Stimulated activated CD8-positive, alpha-beta memory T cell treated with anti-CD3 and anti-CD28 coated beads, Interleukin-4, amount 100 ng/mL, for 24 hours (primary cell): ENCODE measurements at regions not wholly inside any gene's neighbourhood (a gene's known extent, or its start where the extent isn't known, plus 50 kb on each side); places are given as distances from the start of the nearest gene placed in this dataset.

Experiments used
- DNase-seq: peaks from one replicate; pipeline ENCODE4 v3.0.0-alpha.2; 2020; ENCODE audit warnings: low read depth

DNA sequence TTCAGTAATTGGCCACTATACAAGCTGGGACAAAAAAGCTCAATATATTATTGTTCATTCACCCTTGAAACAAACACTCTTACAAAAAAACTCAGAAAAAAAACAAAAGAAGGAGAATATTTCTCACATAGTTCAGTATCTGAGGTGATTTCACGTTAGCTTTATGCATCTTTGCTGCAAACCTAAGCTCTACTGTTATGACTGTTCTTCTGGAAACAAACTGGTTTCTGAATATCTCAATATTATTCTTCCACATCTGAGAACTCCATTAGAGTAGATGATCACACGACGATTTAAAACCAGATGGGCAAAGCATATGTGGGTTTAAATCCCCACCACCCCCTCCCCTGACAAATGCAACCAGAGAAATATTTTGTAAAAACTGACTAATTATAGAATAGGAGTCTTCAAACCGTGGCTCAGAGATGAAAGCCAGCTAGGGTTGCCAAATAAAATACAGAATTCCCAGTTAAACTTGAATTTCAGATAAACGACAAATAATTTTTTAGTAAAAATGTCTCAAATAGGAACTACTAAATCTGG is 182.0 kb upstream of the FAM241A start:
- no peak for DNase-seq

DNA sequence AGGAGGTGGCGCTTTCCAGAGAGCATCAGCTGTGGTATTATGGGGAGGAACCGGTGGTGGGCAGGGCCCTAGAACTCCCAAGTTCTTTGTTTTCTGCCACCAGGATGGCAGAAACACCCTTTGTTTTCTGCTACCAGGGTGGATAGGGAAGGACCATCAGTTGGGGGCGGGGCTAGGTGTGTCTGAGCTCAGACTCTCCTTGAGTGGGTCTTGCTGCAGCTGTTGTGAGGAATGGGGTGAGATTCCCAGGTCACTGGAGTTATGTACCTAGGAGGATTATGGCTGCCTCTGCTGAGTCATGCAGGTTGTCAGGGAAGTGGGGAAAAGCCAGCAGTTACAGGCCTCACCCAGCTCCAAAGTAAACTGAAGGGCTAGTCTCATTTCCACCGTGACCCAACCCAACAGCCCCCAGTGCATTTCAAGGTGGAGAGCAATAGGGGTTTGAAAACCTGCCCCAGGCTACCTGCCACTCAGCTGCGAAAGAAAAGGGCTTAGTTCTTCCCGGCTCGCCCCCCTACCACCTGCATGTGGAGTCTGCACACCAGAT is 167.8 kb upstream of the FAM241A start:
- DNase-seq, result no peak

DNA sequence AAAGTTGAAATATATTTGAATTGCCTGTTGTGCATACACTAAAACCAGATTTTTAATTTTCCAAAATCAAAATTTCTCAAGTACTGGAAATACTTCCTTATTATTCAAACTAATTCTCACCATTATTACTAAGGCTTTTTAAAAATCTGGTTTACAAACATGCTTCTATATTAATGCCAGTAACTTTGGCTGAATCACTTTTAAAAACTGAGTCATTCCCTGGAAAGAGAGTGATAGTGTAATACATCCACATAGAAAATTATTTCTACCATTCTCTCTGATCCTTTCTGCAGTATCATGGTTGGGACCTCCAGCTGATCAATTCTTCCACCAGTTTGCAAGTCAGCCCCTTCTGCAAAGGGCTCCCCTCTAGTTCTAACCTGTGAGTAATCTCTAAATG is 165.3 kb upstream of the FAM241A start:
- DNase-seq, result no peak

DNA sequence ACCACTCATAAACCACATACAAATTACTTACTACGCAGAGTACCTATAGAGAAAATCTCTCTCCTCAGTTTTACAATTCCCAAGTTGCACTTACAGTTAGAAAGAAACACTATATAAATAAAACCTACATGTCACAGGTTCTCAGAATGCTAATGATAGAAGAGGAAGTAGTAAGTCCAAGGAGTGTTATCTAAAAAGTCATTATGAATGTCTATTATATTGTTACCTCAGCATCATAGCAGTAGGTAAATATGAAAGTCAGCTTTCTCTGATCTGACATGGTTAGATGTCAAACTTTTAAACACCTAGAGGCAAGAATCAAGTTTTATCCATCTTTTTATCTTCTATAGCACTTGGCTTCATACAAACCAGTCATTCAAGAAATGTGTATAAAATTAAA is 163.2 kb upstream of the FAM241A start:
- no peak for DNase-seq

DNA sequence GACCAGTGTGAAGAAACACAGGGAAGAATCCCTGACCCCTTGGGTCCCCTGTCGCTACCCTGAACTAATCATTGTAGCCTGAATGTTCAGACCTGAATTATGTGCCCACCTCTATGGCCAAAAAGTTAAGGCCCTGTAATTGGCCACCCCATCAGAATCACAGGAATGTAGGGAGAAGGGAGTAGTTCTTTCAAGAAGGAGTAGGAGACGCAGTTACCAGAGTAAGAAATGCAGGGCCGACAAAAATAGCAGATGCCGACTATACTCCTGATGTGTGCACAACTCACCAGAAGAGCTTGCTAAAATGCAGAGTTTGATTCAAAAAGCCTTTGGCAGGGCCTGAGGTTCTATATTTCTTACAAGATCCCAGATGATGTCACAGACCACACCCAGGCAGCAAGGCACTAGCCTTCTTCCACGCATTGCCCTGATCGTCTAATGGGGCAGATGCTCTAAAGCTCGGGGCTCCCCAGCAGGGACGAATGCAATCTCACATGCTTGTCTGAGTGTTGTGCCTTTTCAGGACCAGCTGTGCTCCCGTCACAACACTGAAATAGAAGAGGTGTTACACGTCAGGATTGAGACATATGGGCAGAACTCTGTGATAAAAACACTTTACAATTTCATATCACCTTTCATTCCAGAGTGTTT is 161.0 kb upstream of the FAM241A start:
- no peak for DNase-seq

DNA sequence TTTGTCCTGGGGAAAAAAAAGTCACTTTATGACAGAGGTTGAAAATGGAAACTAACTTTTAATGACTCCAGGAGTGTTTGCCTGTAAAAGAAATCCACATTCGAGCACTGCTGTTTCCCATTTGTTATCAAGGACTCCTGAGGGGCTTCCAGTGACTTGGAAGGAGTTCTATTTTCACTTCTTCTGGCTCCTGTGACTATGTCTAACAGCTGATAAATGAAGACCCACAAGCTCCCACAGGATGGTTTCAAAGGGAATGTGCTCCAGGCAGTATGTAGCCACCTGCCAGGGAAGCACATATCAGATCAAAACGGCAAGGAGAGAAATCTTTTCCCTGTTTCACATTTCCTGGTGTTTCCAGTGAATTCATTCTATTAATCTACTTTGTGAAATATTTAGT is 159.8 kb upstream of the FAM241A start:
- DNase-seq, result no peak

DNA sequence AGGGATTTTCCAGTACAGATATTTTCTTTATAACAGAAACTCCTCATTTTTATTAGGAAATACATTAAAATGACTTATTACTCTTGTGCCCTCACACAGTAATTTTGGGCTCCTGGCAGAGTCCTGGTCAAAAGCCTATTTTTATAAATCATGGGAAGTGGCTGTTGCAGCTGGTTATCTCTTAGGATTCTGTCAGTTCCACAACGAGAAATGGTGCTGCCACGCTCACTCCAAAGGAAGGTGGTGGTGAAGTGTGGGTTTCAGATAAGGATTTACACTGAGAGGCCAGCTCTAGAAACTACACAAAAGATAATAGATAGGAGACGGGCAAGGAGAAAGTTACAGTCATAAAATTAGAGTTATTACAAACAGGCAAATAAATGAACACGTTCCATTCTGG is 159.2 kb upstream of the FAM241A start:
- no peak for DNase-seq

DNA sequence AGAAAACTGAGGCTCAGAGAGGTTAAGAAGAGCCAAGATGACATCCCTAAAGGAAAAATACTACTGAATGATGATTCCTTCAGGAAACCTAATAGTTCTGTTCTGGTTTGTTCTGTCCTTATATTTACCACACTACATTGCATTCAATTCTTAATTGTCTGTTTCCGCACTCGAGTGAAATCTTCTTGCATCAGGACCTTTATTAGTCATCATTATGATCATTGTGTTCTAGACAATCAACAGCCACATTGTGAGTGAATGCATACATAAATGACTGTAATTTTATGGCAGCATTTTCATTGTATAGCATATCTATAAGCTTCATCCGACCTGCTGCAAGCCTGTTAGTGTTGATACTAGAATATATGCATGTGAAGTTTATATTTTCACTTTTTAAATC is 156.7 kb upstream of the FAM241A start:
- no peak for DNase-seq

DNA sequence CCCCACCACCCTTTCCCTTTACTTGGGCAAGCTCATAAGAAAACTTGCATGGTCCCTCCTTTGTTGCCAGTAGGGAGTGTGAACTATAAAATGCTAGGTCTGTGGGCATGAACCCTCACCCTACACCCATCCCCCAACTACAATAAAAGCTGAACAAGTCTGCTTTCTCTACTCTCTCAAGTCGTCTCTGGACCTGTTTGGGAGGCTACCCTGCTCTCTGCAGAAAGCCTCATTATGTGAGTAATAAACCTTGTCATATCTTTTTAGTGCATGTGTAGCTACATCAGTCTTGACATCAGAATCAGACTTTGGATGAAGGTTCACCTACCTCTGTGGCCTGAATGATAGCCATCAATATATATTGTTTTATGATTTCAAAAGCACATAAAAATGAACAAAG is 155.4 kb upstream of the FAM241A start:
- no peak for DNase-seq

DNA sequence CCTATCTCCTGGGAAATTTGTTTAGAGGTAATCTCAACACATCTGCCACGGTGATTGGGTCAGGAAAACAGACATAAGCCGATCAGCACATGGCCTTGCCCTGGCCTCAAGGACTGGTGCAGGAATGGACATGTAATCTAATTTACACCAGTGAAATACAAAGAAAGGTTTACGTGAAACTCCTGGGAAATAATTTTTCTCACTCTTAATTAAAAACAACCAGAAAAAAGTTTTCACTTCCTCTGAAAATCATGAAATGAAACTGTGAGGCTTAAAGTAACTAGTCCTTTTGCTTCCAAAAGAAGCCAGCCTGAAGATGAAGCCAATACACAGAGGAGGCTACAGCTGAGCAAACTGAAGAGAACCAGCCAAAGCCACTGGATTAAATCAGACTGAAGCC is 154.1 kb upstream of the FAM241A start:
- DNase-seq, result no peak

DNA sequence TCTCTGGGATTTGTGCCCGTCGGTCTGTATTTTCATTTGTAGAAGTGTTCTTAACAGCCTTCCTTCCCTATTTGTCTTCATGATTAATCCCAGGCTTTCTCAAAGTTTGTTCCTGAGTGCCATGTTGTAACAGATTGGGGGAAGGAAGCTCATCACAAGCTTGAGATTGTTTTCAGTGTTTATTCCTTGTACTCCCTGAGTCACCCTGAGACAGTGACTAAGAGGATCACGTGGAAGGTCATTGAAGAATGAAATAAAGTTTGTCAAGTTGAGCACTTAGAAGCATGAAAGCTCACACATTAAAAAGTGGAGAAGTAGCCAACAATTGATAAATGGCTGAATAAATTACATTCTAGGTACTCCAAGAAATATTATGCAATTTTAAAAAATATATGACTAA is 153.5 kb upstream of the FAM241A start:
- DNase-seq, result no peak

DNA sequence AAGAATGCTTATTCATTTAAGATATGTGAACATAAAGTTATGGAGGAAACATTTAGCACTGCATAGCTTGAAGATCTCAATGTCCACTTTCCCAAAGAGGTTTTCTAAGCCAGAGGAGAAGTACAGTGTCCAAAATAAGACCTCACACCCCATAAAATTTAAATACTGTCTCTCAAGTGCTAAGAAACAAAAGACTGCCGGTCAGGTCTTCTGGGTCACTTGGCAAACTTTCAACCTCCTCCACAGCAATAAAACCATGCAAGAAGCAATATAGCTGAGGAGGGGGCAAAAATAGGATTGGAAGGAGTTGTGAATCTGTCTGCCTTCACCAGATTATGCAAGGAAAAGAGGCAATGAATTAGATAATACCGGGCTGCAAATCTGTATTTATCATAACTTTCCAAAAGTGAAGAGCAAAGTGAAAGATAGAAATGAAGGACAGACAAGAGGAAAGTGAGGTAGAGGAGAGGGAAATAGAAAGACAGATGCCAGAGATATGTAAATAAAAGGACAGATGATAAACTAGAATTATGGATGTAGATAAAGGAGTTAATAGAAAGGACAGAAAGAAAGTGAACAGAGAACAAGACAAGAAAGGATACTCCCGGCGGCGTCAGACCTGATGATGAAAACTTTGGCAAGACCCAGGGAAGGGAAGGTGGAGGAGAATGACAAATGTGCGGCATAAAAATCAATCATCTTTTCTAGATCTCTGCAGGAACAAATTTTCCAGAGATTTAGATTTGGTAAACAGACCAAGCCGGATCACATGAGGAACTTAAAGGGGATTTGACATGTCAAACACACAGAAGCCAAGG is 152.7 kb upstream of the FAM241A start:
- DNase-seq, result no peak

DNA sequence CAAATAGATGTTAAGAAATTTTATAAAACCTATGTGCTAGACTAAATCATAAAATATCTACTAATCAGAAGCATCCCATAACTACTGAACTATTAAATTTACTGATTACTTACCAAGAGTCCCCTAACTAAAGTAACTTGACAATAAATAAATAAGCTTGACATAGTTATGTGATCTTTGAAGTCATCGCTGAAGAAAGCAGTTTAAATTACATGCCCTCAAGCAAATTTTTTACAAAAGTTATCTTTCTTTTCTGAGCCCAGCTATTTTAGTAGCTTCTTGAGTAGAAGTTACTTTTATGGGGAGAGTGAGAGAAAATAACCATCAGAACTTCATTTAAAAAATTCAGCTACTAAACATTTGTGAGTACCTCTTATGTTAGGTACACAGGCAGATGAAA is 150.9 kb upstream of the FAM241A start:
- no peak for DNase-seq

DNA sequence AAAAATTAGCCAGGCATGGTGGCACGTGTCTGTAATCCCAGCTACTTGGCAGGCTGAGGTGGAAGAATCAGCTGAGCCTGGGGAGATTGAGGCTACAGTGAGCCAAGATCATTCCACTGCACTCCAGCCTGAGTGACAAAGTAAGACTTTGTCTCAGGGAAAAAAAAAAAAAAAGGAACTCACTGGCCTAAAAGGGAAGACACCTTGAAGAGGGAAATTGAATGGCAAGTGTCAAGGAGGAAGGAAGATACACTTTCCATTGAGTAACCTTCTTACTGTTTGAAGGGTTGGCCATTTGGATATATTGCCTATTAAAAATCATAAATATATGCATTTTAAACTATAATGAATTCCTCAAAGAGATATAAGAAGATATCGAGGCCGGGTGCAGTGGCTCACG is 147.5 kb upstream of the FAM241A start:
- no peak for DNase-seq

DNA sequence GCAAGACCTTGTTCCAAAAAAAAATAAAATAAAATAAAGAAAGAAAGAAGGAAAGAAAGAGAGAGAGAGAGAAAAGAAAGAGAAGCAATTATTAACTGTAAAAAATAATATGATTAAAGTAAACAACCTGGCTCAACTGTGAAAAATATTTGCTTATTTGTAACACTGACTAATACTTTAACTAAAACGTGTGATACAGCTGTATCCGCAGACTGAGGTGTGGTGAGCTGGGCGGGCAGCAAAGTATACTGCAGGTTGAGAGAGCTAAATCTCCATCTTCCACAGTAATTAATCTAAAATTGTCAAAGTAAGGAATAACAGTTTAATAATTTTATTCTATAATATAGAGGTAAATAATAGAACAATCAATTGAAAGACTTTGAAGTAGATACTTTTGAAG is 145.5 kb upstream of the FAM241A start:
- DNase-seq, result no peak

DNA sequence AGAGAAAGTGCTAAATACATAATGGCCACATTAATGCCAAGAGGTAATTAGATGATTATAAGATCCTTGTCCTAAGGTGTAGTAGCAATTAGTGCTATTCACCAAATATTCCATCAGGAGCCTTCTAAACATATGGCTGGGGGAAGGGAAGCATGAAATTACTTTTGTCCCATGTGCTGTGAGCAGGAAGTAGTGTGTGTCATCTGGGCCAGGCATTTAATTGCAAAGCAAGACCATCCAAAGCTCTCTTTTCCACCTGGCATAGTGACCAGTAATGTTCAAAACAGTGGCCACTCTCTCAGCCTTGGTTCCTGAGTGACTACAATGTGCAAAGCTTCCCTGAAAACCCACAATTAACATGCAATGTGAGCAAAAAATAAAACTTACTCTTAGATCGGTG is 144.2 kb upstream of the FAM241A start:
- no peak for DNase-seq

DNA sequence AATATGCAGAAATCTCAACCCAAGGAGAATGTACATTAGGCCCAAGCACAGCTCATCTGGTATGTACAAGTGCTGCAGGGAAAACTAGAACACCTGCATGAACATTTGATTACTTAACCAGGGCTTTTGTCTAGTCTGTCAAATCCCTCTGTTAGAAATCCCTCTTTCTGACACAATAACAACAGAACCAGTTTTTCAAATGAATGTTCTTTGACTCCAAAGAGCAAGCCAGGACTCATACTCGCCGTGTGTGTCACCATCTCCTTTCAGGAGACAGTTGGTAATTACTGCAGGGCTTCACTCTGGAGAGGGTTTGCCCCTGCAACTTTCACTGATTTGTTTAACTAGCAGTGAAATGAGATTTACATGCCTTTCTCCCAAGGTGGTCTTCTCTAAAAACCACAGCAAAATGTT is 143.0 kb upstream of the FAM241A start:
- DNase-seq, result no peak

DNA sequence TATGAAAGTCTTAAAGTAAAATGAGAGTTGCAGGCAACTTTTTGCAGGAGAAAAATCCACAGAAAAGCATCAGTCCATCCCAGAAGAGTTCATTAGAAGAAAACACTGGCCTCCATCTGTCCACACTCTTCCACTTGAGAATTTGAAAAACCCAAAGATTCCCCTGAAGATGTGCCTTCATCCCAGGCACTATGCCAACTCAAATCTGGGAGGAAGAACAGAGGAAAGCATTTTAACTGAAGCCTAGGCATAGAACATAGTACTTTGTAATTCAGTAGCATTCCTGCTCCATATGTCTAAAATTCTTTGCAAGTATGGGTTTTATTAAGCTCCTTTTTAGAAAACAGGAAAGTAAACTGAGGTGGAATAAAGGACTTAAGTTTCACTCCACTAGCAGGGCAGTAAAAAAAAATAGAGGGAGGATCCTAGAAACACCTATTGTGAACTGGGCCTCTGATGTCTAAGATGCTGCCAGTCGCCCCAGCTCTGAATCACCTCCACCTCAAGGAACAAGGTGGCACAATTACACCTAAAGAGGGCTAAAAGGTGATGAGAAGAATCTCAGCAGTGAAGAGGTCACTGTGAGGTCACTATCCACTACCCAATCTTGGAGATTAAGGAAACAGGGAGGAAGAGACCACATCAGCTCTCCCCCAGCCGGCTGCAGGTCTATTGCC is 141.9 kb upstream of the FAM241A start:
- no peak for DNase-seq

DNA sequence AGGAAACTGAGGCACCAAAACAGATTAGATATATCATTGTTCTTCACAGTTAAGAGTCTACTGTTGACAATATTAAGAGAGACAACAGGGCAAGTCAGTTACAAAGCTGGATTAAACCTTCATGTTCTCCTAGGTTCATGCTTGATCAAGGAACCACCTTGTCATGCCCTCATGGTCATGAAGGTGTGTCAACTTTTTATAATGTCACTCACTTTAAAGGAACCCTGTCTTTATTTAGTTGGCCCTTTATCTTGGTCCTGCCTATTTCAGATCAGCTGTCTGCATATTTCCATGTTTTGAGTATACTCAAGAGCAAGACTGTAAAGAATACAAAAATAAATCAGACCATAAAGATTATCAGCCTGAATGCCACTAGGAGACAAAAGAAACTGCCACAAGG is 140.2 kb upstream of the FAM241A start:
- DNase-seq, result no peak

DNA sequence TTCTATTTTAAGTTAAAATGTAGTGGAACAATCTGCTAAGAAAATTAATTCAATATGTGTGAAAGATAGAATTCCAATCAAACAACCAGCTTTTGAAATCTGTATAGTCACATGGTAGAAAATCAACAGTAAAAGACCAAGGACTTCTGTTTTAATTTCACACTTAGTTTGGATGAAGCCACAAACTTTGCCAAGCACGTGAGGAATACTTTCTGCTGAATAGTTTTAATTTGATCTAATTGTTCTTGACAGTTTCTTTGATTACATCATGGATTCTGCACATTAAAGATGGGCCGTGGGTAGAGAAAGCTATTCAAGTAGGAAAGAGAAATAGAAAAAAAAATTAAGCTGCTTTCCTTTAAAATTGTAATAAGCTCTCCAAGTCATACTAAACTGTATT is 137.9 kb upstream of the FAM241A start:
- DNase-seq, result no peak

DNA sequence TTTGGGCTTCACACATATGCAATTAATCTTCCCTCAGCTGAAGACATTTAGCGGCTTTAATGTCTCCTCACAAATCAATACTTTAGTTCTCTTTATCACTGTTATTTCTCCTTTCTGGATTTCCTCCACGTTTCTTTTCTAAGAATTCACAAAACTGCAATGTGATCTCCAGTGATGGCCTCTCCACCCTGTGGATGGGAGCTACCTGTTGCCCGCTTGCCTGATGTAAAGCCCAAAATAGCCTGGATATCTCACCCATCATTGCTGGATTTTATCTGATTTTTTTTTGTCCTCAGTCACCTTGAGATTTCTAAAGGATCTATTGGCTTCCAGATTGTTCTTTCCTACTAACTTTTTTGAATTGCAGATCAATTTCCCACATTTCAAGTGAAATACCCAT is 129.3 kb upstream of the FAM241A start:
- no peak for DNase-seq

DNA sequence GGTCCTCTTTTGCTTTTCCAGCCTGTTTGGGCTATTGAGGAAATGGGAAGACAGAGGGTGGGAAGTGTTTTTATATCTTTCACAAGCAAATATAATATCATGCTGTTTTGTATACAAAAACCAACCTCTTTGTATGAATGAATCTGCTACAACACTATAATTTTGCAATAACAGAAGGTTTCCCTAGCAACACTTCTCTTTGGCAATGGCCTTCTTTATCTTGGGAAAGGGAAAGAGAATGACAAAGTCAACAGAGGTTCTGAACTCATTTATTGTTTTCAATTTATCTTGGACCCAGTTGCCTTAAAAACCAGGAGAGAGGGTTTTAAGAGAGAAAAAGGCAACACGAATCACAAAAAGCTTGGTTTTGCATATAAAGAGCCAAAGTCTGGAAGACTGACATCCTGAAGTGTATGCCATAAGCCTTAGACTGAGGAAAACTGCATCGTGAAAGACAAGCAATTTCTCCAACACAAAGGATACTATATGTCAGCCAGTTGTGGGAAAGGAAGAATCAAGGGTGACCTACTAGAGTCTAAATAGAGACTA is 121.8 kb upstream of the FAM241A start:
- DNase-seq, result no peak

DNA sequence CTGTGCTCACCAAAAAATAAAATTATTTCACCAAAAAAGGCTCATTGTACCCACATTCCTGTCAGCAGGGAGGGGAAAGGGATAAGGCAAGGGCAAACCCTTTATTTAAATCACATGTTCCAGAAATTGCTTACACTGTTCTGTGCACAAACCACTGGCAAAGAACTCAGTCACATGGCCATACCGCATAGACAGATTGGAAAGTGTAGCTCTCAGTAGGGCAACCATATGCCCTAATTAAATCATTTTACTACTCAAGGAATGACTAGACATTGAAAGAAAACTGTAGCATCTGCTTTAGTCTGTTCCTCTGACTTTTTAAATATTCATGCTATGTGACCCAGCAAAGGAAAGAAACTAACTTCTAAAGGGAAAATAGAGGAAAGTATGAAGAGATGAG is 119.2 kb upstream of the FAM241A start:
- DNase-seq, result no peak
